Inferior parietal cortex (tissue), 1 donor: ENCODE measurements at regions not wholly inside any gene's neighbourhood (a gene's known extent, or its start where the extent isn't known, plus 50 kb on each side); places are given as distances from the start of the nearest gene placed in this dataset.
"Not testable (repeated sequence)": the region's sequence is repeated elsewhere in the genome, so short reads cannot be mapped to it uniquely, and the experiment has no call there.

Source experiments
- DNase-seq: peaks from one replicate; pipeline ENCODE4 v3.0.0-alpha.2; 2016; ENCODE audit errors: extremely low spot score

DNA sequence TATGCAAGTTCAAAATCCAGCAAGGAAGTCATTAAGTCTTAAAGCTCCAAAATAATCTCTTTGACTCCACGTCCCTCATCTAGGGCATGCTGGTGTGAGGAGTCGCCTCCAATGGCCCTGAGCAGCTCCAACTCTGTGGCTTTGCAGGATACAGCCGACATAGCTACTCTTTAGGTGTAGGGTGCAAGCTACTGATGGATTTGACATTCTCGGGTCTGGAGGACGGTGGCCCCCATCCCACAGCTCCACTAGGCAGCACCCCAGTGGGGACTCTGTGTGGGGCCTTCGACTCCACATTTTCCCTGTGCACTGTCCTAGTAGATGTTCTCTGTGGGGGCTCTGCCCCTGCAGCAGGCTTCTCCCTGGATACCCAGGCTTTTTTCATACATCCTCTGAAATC, 333.2 kb upstream of the FGF13 start:
- DNase-seq = no peak

DNA sequence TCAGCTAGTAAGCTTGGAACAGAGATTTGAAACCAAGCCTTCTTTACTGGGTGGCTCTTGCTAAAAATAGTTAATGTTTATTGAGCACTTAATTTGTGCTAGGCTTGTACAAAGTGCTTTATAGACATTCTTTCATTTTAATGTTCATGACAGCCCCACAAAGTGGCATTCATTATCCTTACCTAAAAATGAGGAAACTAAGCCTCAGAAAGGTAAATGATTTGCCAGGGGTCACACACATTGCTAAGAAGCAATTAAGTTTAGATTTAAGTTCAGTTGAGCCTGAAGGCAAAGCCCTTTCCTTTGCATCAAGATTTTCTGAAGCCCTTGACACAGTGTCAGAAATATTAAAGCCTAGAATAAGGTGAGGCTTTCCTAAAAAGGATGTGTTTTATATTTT, 327.5 kb upstream of the FGF13 start:
- no peak for DNase-seq

DNA sequence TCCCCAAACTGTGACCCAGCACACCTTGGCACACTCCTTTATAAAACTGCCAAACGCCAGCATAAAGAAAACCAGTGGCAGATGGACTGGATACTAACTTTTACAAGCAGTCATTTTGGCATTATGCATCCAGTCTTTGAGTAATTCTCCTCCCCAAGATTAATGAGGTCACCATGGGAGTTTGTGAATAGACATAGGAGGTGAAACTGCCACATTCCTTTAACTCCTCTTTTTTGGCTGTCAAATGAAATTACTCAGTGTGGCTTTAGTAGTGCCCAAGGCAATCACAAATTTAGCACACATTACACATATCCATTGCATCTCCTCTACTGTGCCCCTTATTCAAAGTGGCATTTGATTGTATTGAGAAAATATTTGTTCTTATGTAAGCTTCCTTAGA, 315.3 kb upstream of the FGF13 start:
- DNase-seq = no peak

DNA sequence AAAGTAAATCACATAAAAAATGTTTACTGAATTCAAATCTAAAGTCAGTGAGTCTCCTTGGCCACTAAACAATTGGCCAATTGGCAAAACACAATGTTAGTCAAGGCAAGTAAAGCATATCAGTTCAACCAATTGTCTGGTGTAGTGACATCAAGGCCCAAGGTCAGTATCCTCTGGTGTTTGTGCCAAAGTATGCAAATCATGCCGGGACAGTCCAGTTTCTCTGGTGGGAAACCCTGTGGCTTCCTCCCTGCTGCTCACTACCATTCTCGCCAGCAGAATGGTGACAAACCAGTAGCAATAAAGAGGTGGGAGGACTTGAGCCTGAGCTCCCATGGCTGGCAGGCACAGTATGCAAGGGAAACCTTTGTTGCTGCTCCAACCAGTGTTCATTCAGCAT, 314.9 kb upstream of the FGF13 start:
- no peak for DNase-seq

DNA sequence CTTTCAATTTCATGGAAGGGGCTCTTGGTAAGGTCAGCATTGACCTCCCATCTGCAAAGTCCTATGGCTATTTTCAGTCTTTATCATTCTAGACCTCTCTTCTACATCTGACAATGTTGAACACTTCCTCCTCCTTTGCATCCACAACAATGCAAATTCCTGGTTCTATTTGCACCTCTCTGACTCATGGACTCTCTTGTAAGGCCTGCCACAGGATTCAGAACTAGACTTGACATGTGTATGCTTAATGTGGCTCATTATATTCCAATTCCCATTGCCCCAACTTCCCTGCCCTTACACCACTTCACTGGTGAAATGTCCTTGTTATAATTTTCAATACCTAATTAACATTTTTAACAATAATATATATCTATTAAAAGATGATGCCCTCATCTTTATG, 314.3 kb upstream of the FGF13 start:
- no peak for DNase-seq

DNA sequence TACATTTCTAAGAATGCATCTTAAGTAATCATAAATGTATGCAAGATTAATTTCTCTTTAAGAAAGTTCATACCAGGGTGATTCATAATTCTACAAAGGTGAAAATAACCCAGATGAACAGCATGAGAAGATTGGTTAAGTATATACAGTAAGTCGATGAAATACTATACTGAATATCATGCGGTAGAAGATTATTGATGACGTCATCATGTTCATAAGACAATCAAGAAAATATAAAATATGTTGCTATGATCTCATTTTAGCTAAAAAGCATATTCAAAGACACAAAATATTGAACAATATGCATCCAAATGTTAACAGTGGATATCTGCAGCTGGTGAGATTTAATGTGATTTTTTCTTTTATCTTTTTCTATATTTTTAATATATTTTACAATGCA, 312.0 kb upstream of the FGF13 start:
- DNase-seq = no peak

DNA sequence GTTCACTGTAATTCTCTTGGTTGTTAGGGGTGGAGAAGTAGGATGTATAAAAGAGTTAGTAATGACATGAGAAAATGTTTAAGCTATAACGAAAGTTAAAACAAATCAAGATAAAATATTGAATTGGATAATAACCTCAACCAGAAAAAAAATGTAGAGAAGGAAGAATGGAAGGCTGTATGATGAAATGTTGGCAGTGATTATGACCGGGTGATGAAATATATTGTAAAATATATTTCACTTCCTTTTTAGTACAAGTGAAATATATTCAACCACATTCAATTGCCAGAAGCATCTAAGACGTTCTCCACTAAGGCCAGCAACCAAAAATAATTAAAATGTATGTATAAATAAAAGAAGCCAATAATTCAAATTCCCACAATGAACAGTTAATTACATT, 309.3 kb upstream of the FGF13 start:
- no peak for DNase-seq

DNA sequence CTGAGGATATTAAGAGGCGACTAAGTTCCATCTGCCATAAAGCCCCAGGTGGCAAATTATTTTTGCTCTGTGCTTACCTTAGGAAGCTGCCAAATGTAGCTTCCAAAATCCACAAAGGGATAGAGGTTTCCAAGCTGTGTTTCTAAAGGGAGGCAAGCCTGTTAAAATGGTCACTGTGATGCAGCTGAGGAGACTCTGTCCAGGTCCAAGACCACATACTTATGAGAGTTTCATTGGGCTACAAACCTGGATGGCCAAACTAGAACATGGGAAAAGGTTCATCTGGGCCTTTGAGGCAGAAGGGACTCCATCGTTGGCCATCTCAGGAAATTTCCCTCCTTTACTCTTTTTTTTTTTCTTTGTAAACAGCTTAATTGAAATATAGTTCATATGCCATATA, 306.9 kb upstream of the FGF13 start:
- DNase-seq = no peak

DNA sequence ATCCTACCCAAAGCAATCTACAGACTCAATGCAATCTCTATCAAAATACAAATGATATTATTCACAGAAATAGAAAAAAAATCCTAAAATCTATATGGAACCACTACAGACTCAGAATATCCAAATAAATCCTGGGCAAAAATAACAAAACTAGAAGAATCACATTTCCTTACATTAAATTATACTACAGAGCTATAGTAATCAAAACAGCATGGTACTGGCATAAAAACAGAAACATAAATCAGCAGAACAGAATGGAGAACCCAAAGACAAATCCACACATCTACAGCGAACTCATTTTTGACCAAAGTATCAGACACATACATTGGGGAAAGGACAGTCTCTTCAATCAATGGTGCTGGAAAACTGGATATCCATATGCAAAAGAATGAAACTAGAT, 304.1 kb upstream of the FGF13 start:
- no peak for DNase-seq

DNA sequence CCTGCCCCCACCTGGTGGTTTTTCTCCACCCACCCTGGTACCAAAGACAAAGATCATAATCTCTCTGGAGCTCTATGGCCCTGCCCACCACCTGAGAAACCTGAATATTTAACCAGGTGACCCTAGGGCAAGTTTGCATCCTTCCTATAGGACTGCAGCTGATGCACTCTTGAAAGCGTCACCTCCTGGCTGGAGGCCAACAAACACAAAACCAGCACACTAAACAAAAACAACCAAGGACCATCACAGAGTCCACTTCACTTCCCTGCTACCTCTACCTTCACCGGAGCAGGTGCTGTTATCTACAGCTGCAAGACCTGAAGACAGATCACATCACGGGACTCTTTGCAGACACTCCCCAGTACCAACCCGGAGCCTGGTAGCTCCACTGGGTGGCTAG, 296.7 kb upstream of the FGF13 start:
- no peak for DNase-seq

DNA sequence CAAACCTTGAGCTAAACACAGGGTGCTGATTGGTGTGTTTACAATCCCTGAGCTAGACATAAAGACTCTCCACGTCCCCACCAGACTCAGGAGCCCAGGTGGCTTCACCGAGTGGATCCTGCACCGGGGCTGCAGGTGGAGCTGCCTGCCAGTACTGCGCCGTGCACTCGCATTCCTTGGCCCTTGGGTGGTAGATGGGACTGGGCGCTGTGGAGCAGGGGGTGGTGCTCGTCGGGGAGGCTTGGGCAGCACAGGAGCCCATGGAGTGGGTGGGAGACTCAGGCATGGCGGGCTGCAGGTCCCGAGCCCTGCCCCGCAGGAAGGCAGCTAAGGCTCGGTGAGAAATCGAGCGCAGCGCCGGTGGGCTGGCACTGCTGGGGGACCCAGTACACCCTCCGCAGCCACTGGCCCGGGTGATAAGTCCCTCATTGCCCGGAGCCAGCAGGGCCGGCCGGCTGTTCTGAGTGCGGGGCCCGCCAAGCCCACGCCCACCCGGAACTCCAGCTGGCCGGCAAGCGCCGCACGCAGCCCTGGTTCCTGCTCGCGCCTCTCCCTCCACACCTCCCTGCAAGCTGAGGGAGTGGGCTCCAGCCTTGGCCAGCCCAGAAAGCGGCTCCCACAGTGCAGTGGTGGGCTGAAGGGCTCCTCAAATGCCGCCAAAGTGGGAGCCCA, 292.5 kb upstream of the FGF13 start:
- not testable (repeated sequence) for DNase-seq

DNA sequence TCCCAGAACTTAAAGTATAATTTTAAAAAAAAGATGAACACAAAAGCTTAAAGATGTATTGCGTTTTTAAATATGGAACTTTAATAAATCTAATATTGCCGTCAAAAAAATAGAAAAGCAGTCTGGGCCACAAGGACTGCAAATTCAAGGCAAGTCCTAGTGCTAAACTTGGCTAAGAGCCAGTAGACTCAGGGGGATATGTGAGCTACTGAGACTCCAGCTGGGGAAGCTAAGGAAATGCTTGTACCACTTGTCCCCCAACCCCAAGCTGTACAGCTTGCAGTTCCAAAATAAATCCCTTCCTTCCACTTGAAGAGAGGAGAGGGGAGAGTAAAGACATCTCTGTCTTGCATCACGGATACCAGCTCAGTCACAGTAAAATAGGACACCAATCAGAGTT, 290.8 kb upstream of the FGF13 start:
- DNase-seq = no peak

DNA sequence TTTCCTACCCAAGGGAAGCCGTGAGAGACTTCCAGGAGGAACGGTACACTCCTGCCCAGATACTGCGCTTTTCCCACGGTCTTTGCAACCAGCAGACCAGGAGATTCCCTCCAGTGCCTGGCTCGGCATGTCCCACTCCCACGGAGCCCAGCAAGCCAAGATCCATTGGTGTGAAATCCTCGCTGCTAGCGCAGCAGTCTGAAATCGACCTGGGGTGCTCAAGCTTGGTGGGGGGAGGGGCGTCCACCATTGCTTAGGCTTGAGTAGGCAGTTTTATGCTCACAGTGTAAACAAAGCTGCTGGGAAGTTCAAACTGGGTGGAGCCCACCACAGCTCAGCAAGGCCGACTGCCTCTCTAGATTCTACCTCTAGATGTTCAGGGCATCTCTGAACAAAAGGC, 284.8 kb upstream of the FGF13 start:
- DNase-seq = no peak

DNA sequence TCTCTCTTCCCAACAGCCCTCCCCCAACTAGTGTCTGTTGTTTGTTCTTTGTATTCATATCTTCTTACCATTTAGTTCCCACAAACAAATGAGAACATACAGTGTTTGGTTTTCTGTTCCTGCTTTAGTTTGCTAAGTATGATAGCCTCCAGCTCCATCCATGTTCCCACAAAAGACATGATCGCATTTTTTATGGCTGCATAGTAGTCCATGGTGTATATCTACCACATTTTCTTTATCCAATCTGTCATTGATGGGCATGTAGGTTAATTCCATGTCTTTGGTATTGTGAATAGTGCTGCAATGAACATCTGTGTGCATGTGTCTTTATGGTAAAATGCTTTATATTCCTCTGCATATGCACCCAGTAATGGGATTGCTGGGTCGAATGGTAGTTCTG, 283.9 kb upstream of the FGF13 start:
- no peak for DNase-seq

DNA sequence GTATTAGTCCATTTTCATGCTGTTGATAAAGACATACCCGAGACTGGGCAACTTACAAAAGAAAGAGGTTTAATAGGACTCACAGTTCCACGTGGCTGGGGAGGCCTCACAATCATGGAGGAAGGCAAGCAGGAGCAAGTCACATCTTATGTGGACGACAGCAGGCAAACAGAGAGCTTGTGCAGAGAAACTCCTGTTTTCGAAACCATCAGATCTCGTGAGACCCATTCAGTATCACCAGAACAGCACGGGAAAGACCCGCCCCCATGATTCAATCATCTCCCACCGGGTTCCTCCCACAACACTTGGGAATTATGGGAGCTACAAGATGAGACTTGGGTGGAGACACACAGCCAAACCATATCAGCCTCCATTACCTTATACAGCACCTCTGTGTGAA, 278.9 kb upstream of the FGF13 start:
- DNase-seq = not testable (repeated sequence)

DNA sequence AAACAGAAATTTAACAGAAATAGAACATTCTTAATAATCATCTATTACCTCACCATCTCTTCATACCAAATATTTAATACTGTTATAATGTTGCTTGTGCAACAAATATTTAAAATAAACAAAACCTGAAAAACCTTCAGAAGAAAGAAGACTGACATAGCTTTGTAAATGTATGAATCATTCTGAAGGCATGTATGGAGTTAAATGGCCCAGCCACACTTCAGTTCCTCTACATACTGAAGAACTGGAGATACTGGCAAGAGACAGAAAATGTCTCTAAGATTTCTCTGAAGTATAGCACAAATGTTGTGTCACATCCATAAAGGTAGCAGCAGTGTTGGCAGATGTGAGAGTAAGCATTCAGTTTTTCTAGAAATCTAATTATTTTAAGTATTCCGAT, 275.3 kb upstream of the FGF13 start:
- DNase-seq = no peak

DNA sequence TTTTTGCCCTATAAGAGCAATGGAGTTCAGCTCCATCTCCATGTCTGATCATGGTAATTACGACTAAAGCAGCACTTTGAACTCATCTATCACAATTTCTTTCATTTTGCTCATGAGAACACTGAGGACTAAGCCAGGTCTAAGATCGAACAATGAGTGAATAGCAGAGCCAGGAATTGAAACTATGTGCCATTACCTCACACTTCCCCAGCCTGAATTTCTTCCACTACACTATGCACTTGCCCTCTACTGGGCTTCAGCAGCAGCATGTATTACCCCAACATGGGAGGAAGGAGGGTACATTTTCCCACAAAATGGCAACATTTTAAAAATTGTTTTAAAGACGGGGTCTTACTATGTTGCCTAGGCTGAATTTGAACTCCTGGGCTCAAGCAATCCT, 274.7 kb upstream of the FGF13 start:
- no peak for DNase-seq

DNA sequence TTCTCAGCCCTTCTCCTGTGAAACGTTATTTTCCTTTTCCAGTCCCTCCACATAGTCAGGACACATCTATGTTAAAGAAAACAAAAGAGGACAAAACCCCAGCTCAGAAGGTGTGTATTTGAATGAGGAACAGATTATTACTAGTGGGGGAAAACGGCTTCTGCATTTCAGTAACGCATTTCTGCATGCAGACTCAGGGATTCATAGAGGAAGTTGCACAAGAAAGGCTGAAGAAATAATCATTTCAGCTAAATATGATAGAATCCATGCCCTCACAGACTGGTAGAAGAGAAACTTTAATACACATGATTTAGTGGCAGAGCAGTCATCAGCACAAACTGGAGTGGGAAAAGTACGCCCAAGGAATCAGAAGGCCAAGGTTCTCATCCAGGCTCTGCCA, 270.8 kb upstream of the FGF13 start:
- DNase-seq = no peak

DNA sequence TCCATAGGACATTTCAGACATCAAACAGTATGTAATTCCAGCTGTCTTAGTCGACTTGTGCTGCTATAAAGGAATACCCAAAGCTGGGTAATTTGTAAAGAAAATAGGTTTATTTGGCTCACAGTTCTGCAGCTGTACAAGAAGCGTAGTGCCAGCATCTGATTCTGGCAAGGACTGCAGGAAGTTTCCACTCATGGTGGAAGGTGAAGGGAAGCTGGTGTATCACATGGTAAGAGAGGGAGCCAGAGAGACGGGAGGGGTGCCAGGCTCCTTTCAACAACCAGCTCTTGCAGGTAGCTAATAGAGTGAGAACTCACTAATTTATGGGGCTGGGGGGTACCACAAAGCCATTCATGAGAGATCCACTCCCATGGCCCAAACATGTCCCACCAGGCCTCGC, 253.0 kb upstream of the FGF13 start:
- no peak for DNase-seq

DNA sequence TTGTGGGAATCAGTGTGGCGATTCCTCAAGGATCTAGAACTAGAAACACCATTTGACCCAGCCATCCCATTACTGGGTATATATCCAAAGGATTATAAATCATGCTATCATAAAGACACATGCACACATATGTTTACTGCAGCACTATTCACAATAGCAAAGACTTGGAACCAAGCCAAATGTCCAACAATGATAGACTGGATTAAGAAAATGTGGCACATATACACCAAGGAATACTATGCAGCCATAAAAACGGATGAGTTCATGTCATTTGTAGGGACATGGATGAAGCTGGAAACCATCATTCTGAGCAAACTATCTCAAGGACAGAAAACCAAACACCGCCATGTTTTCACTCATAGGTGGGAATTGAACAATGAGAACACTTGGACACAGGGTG, 250.9 kb upstream of the FGF13 start:
- not testable (repeated sequence) for DNase-seq

DNA sequence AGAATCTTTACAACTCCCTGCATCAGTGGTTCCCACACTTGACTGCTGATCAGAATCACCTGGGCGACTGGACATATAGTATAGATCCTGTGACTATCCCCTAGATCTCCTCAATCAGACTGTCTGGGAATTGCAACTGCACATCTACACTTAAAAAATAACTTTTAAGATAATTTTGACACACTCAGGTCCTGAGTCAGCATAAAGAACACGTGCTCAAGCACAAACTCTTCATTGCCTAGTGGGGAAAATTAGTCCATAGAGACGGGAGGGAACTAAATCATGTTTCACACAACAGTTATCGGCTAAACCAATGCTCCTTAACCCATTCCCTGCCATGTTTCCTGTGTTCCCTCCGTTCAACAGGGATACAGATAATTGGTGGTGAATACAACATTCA, 243.5 kb upstream of the FGF13 start:
- no peak for DNase-seq

DNA sequence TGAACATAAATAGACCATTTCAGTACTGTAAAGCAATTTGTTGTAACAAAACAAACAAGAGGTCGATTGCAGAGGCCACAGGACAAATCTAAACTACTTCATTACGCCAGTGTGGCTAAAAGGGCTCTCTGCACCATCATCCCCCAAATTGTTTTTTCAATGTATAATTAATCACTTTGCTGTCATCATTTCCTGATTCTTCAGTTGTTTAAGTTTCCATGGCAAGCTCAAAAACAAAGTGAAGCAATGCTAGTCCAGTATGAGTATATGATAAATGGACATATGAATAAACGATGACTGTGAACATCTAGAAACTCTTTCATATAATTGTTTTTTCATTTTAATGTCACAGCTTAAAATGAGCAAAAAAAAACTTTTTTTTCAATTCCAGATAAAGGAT, 235.4 kb upstream of the FGF13 start:
- no peak for DNase-seq

DNA sequence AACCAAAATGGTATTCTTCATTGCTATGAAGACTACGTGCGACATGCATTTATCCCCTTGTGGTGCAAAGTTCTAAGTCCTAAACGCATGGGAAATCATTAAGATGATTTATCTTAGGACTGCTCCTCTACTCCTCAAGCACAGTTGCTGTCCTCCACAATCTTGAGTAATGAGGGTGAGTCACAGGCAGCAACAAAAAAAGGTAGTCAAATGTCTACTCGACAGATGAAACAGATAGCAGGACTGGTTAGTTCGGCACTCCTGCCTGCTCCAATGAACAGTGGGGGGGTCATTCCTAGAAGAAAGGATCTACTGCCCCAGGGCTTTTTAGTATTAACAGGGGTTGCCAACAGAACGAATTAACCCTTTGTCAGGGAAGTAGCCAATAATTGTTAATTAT, 233.7 kb upstream of the FGF13 start:
- DNase-seq = no peak

DNA sequence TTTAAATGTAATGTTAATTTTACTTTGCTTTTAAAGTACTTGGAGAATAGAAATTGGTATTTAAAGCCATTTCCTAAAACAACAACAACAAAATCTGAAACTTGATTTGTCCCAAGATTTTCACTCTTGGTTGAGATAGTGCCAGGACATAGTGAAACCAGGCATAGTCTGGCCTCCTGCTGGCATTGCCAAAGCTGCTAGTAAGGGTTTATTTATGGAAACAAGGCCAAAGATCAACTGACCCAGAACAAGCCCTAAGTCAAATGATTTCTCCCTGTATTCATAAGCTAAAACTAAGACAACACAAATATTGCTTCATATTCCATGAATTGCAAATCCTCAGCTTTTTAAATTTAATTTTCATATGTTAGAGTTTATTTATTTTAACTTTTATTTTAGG, 227.5 kb upstream of the FGF13 start:
- DNase-seq = no peak

DNA sequence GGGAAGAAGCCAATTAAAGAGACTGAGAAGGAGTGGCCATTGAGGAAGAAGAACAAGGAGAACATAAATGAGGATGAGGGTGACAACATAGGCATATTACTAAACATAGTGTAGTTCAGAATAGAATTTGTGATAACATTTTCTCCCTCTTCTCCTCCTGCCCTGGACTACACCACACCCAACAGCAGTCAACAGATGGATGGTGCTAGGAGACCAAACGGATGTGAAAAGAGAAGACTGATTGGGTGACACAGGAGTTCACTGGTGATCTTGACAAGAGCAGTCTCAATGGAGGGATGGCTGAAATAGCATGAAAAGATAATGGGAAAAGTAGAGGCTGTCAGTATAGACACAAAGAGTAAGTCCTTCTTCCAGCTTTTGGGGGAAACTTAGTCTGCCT, 226.5 kb upstream of the FGF13 start:
- DNase-seq = no peak
